Panc1 (cell line): ENCODE measurements at regions not wholly inside any gene's neighbourhood (a gene's known extent, or its start where the extent isn't known, plus 50 kb on each side); places are given as distances from the start of the nearest gene placed in this dataset.

Experiments
- ATAC-seq: fragments of 200-7000 bp; cut with Tn5 transposase; 2 replicates; pipeline ENCODE4 v1.9.1; 2020; ENCODE audit warnings: mild to moderate bottlenecking, moderate library complexity
- BruUV-seq: library from RNA; stranded (reverse); fragments of 400-500 nt; replicated peaks from 2 replicates; lab custom pipeline; 2021; lab: Mats Ljungman, UMichigan
- CTCF ChIA-PET: fragments of 300-600 bp; sonication (Branson Sonifier 250); formaldehyde crosslinking; loops from one replicate; lab custom pipeline; 2022; ENCODE audit warnings: antibody characterized with exemption; lab: Charles Lee
- POLR2A ChIA-PET: fragments of 300-600 bp; sonication (Branson Sonifier 250); formaldehyde crosslinking; loops from one replicate; lab custom pipeline; 2022; ENCODE audit warnings: antibody characterized with exemption; lab: Charles Lee
- DNase-seq: peaks from one replicate; pipeline ENCODE4 v3.0.0-alpha.2; 2010; ENCODE audit warnings: low read depth, low spot score
- H3K27ac ChIP-seq: 2 replicates; pipeline ENCODE4 v1.5.1; 2011; ENCODE audit warnings: mild to moderate bottlenecking, low read length, inconsistent platforms
- H3K27me3 ChIP-seq: fragments of 200-500 bp; sonication (Bioruptor generic); 2 replicates; pipeline ENCODE4 v1.6.0; 2014; ENCODE audit warnings: low read length, inconsistent platforms; ENCODE audit not compliant: control insufficient read depth, insufficient read depth
- H3K36me3 ChIP-seq: fragments of 200-500 bp; sonication (Bioruptor generic); 2 replicates; pipeline ENCODE4 v1.5.1; 2014; ENCODE audit warnings: inconsistent platforms, mild to moderate bottlenecking, low read length, moderate library complexity; ENCODE audit not compliant: control insufficient read depth, insufficient read depth
- H3K4me1 ChIP-seq: 2 replicates; pipeline ENCODE4 v1.5.1; 2011; ENCODE audit warnings: inconsistent platforms, mild to moderate bottlenecking, low read length, moderate library complexity; ENCODE audit not compliant: control insufficient read depth, insufficient read depth
- H3K4me3 ChIP-seq, 2 experiments: 2 replicates each; pipeline ENCODE4 v1.5.1; 2011 to 2012; ENCODE audit warnings: low read depth in 2 of 2, low read length in 2 of 2, mild to moderate bottlenecking in 2 of 2, inconsistent platforms in 1 of 2, moderate library complexity in 1 of 2
- H3K9me3 ChIP-seq: fragments of 200-500 bp; sonication (Bioruptor generic); 2 replicates; pipeline ENCODE4 v1.5.1; 2014; ENCODE audit warnings: low read depth, mild to moderate bottlenecking, inconsistent platforms, low read length, moderate library complexity; ENCODE audit not compliant: control insufficient read depth, insufficient read depth
- POLR2AphosphoS5 ChIP-seq: IDR thresholded peaks from 2 replicates; pipeline ENCODE4 v1.6.1; 2012; ENCODE audit warnings: mild to moderate bottlenecking, low read depth, low read length, moderate library complexity
- SIN3A ChIP-seq: IDR thresholded peaks from 2 replicates; pipeline ENCODE4 v1.6.1; 2012; ENCODE audit warnings: low read depth, mild to moderate bottlenecking, low read length, moderate library complexity, borderline replicate concordance; ENCODE audit not compliant: insufficient read depth
- TCF7L2 ChIP-seq: IDR thresholded peaks from 2 replicates; pipeline ENCODE4 v1.6.1; 2011; ENCODE audit warnings: mild to moderate bottlenecking, low read depth, low read length, inconsistent platforms
- in situ Hi-C: cut with HindIII; loops from 2 replicates; pipeline ENCODE4 v1.10.0; 2016; ENCODE audit warnings: low sequenced_read_pairs, low pct_unique_long_range_greater_than_20kb
- intact Hi-C: fragments of 100-400 bp; cut with micrococcal nuclease; formaldehyde crosslinking; loops from one replicate; pipeline ENCODE4 v1.10.0; 2022; ENCODE audit not compliant: unreplicated experiment
- TF ChIP-seq, protein P1 (sequence below): fragments of 450-650 bp; IDR thresholded peaks from 2 replicates; pipeline ENCODE4 v1.5.1; 2017; ENCODE audit warnings: mild to moderate bottlenecking
- TF ChIP-seq, protein P2 (sequence below), 2 experiments: IDR thresholded peaks; 2 replicates each; pipeline ENCODE4 v1.6.1; 2011 to 2012; ENCODE audit warnings: low read depth in 2 of 2, control low read depth in 1 of 2, low read length in 1 of 2, mild to moderate bottlenecking in 1 of 2, moderate library complexity in 1 of 2; ENCODE audit not compliant: insufficient read depth in 1 of 2

DNA sequence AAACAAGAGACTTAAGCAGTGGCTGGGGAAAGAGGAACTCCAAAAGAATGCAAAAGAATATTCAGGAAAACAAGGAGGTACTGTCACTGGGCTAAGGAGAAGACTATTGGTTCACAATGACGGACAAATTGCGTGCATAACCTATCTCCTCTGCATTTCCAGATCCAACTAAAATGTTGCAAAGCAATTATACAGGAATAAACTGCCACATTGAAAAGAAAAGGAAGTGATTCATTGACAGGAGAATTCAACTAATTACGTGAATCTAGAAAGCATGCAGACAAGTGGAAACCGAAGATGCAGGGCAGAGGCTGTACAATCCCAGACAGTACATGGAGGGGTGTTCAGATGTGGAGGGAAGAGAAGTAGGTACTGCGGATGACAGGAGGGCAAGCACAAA, 152.8 kb upstream of the RIPOR2 start:
- Histone ChIP-seq H3K36me3 (no peaks in the 10 kb centered on the region), H3K4me1 (no peaks in the 10 kb centered on the region), H3K27ac (no peak overlapping the region), H3K4me3 (no peak overlapping the region), H3K9me3 (no peaks in the 10 kb centered on the region), H3K27me3 (no peaks in the 10 kb centered on the region; the same call in 1 of the 2 replicates)
- no TSS peak for BruUV-seq
- ATAC-seq (no peak), DNase-seq (no peak)
- intact Hi-C loops, result no loop called here
- TF ChIP-seq SIN3A (no peak), TCF7L2 (no peak)
- TF ChIP-seq, protein P1, sequence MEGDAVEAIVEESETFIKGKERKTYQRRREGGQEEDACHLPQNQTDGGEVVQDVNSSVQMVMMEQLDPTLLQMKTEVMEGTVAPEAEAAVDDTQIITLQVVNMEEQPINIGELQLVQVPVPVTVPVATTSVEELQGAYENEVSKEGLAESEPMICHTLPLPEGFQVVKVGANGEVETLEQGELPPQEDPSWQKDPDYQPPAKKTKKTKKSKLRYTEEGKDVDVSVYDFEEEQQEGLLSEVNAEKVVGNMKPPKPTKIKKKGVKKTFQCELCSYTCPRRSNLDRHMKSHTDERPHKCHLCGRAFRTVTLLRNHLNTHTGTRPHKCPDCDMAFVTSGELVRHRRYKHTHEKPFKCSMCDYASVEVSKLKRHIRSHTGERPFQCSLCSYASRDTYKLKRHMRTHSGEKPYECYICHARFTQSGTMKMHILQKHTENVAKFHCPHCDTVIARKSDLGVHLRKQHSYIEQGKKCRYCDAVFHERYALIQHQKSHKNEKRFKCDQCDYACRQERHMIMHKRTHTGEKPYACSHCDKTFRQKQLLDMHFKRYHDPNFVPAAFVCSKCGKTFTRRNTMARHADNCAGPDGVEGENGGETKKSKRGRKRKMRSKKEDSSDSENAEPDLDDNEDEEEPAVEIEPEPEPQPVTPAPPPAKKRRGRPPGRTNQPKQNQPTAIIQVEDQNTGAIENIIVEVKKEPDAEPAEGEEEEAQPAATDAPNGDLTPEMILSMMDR, result no peak
- TF ChIP-seq, protein P2, sequence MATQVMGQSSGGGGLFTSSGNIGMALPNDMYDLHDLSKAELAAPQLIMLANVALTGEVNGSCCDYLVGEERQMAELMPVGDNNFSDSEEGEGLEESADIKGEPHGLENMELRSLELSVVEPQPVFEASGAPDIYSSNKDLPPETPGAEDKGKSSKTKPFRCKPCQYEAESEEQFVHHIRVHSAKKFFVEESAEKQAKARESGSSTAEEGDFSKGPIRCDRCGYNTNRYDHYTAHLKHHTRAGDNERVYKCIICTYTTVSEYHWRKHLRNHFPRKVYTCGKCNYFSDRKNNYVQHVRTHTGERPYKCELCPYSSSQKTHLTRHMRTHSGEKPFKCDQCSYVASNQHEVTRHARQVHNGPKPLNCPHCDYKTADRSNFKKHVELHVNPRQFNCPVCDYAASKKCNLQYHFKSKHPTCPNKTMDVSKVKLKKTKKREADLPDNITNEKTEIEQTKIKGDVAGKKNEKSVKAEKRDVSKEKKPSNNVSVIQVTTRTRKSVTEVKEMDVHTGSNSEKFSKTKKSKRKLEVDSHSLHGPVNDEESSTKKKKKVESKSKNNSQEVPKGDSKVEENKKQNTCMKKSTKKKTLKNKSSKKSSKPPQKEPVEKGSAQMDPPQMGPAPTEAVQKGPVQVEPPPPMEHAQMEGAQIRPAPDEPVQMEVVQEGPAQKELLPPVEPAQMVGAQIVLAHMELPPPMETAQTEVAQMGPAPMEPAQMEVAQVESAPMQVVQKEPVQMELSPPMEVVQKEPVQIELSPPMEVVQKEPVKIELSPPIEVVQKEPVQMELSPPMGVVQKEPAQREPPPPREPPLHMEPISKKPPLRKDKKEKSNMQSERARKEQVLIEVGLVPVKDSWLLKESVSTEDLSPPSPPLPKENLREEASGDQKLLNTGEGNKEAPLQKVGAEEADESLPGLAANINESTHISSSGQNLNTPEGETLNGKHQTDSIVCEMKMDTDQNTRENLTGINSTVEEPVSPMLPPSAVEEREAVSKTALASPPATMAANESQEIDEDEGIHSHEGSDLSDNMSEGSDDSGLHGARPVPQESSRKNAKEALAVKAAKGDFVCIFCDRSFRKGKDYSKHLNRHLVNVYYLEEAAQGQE (IDR thresholded peaks at IDR 0.05; ENCODE audit: insufficient read depth in 1 of 2, low read depth in 2 of 2, low read length in 1 of 2), result no peak
- in situ Hi-C loops, result no loop called here
- CTCF ChIA-PET, result no interaction called here
- POLR2A ChIA-PET, result no interaction called here

DNA sequence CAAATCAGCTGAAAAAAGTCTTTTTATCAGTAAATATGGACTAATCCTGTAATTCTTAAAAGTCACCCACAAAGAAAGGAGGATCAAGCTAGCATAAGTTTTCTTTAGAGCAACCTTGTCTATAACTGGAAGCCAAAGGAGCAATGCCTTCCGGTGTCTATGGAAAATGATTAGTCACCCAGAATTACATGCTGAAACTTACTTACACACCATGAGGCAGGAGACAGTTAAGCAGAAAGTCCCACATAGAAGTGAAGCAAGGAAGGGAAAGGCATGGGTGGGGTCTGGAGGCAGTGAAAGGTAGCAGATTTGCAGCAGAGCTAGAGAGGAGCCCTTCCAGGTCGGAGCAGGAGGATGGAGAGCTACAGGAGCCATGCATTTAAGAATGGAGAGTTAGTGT, 153.7 kb upstream of the RIPOR2 start:
- no peaks in the 10 kb centered on the region for H3K4me1 ChIP-seq
- peaks cover 2% of the 10 kb centered on the region; the same call in 1 of the 2 replicates for H3K27me3 ChIP-seq
- no peak overlapping the region for H3K4me3 ChIP-seq
- DNase-seq (no peak), ATAC-seq (no peak)
- no peaks in the 10 kb centered on the region for H3K36me3 ChIP-seq
- CTCF ChIA-PET, result no interaction called here
- in situ Hi-C loops, result no loop called here
- intact Hi-C loops, result no loop called here
- no peak overlapping the region for H3K27ac ChIP-seq
- TF ChIP-seq, protein P2 (IDR thresholded peaks at IDR 0.05; ENCODE audit: insufficient read depth in 1 of 2, low read depth in 2 of 2, low read length in 1 of 2), result no peak
- TF ChIP-seq TCF7L2, result no peak
- no peak for TF ChIP-seq SIN3A
- TF ChIP-seq, protein P1, result no peak
- TF ChIP-seq POLR2AphosphoS5, result no peak
- no TSS peak for BruUV-seq
- H3K9me3 ChIP-seq, result no peaks in the 10 kb centered on the region
- POLR2A ChIA-PET, result no interaction called here
